ENCODE measurements at regions not wholly inside any gene's neighbourhood (a gene's known extent, or its start where the extent isn't known, plus 50 kb on each side); places are given as distances from the start of the nearest gene placed in this dataset.

GRCh38 chr5:88967633-88968585 lies 84.9 kb upstream of the MEF2C start:
- Mint-ChIP-seq H3K27me3 (ENCODE audit: low read depth in 3 of 3) (peaks cover 0 to 2% (median 2%) of the 10 kb centered on the region in 3 donors), H3K9me3 (peaks cover 0 to 3% (median 0%) of the 10 kb centered on the region in 6 donors), H3K4me1 (no peaks in the 10 kb centered on the region), H3K36me3 (no peaks in the 10 kb centered on the region), H3K27ac (no peak overlapping the region), H3K4me3 (no peak overlapping the region)
- DNase-seq, result no peak

GRCh38 chr5:88964831-88965230 lies 81.8 kb upstream of the MEF2C start:
- Mint-ChIP-seq H3K4me1 (no peaks in the 10 kb centered on the region), H3K9me3 (peaks cover 0 to 3% (median 0%) of the 10 kb centered on the region in 6 donors), H3K36me3 (no peaks in the 10 kb centered on the region), H3K4me3 (no peak overlapping the region), H3K27me3 (ENCODE audit: low read depth in 3 of 3) (peaks cover 0 to 2% (median 2%) of the 10 kb centered on the region in 3 donors), H3K27ac (no peak overlapping the region)
- DNase-seq, result no peak

GRCh38 chr5:88957013-88957412 lies 74.0 kb upstream of the MEF2C start:
- Mint-ChIP-seq H3K4me3 (no peak overlapping the region), H3K27me3 (ENCODE audit: low read depth in 3 of 3) (peaks cover 0 to 5% (median 2%) of the 10 kb centered on the region in 3 donors), H3K9me3 (peaks cover 0 to 5% (median 0%) of the 10 kb centered on the region in 6 donors), H3K4me1 (no peaks in the 10 kb centered on the region), H3K36me3 (no peaks in the 10 kb centered on the region), H3K27ac (no peak overlapping the region)
- DNase-seq, result no peak

GRCh38 chr5:88956416-88956815 lies 73.4 kb upstream of the MEF2C start:
- Mint-ChIP-seq H3K4me3 (no peak overlapping the region), H3K27ac (no peak overlapping the region), H3K4me1 (no peaks in the 10 kb centered on the region), H3K36me3 (no peaks in the 10 kb centered on the region), H3K27me3 (ENCODE audit: low read depth in 3 of 3) (peaks cover 0 to 5% (median 2%) of the 10 kb centered on the region in 3 donors), H3K9me3 (peaks cover 0 to 5% (median 0%) of the 10 kb centered on the region in 6 donors)
- no peak for DNase-seq

- DNase-seq, result no peak
- H3K9me3 Mint-ChIP-seq, result peaks cover 0 to 5% (median 0%) of the 10 kb centered on the region in 6 donors
- no peaks in the 10 kb centered on the region for H3K4me1 Mint-ChIP-seq
- H3K27ac Mint-ChIP-seq, result no peak overlapping the region
- H3K4me3 Mint-ChIP-seq, result no peak overlapping the region
- H3K27me3 Mint-ChIP-seq (ENCODE audit: low read depth in 3 of 3), result peaks cover 0 to 7% (median 2%) of the 10 kb centered on the region in 3 donors
- no peaks in the 10 kb centered on the region for H3K36me3 Mint-ChIP-seq
These were observed 72.4 kb upstream of the MEF2C start for GRCh38 chr5:88955403-88955802.

GRCh38 chr5:88954511-88954910 lies 71.5 kb upstream of the MEF2C start:
- H3K36me3 Mint-ChIP-seq, result no peaks in the 10 kb centered on the region
- peaks cover 0 to 5% (median 0%) of the 10 kb centered on the region in 6 donors for H3K9me3 Mint-ChIP-seq
- H3K27ac Mint-ChIP-seq, result no peak overlapping the region
- peaks cover 0 to 7% (median 1%) of the 10 kb centered on the region in 3 donors for H3K27me3 Mint-ChIP-seq (ENCODE audit: low read depth in 3 of 3)
- no peaks in the 10 kb centered on the region for H3K4me1 Mint-ChIP-seq
- no peak overlapping the region for H3K4me3 Mint-ChIP-seq
- no peak for DNase-seq

- Mint-ChIP-seq H3K4me3 (no peak overlapping the region), H3K27me3 (ENCODE audit: low read depth in 3 of 3) (peaks cover 0 to 6% (median 0%) of the 10 kb centered on the region in 3 donors), H3K9me3 (peaks cover 0 to 5% (median 0%) of the 10 kb centered on the region in 6 donors), H3K4me1 (no peaks in the 10 kb centered on the region), H3K27ac (no peak overlapping the region), H3K36me3 (no peaks in the 10 kb centered on the region)
- no peak for DNase-seq
These were observed 70.1 kb upstream of the MEF2C start for GRCh38 chr5:88952996-88953643.

GRCh38 chr5:88952344-88952743 lies 69.4 kb upstream of the MEF2C start:
- Mint-ChIP-seq H3K36me3 (no peaks in the 10 kb centered on the region), H3K9me3 (peaks cover 0 to 5% (median 0%) of the 10 kb centered on the region in 6 donors), H3K4me3 (no peak overlapping the region), H3K27ac (no peak overlapping the region), H3K27me3 (ENCODE audit: low read depth in 3 of 3) (peaks cover 0 to 4% (median 0%) of the 10 kb centered on the region in 3 donors), H3K4me1 (no peaks in the 10 kb centered on the region)
- DNase-seq, result no peak

GRCh38 chr5:88951457-88951856 lies 68.5 kb upstream of the MEF2C start:
- H3K9me3 Mint-ChIP-seq, result peaks cover 0 to 5% (median 0%) of the 10 kb centered on the region in 6 donors
- no peak for DNase-seq
- no peaks in the 10 kb centered on the region for H3K36me3 Mint-ChIP-seq
- peaks cover 0 to 4% (median 0%) of the 10 kb centered on the region in 3 donors for H3K27me3 Mint-ChIP-seq (ENCODE audit: low read depth in 3 of 3)
- H3K4me1 Mint-ChIP-seq, result no peaks in the 10 kb centered on the region
- no peak overlapping the region for H3K4me3 Mint-ChIP-seq
- no peak overlapping the region for H3K27ac Mint-ChIP-seq

- peaks cover 0 to 2% (median 0%) of the 10 kb centered on the region in 3 donors for H3K27me3 Mint-ChIP-seq (ENCODE audit: low read depth in 3 of 3)
- no peaks in the 10 kb centered on the region for H3K36me3 Mint-ChIP-seq
- no peak overlapping the region for H3K4me3 Mint-ChIP-seq
- H3K4me1 Mint-ChIP-seq, result no peaks in the 10 kb centered on the region
- H3K27ac Mint-ChIP-seq, result no peak overlapping the region
- DNase-seq, result no peak
- H3K9me3 Mint-ChIP-seq, result peaks cover 0 to 5% (median 0%) of the 10 kb centered on the region in 6 donors
These were observed 66.0 kb upstream of the MEF2C start for GRCh38 chr5:88948746-88949600.

- H3K36me3 Mint-ChIP-seq, result no peaks in the 10 kb centered on the region
- H3K4me1 Mint-ChIP-seq, result peaks cover 2 to 4% of the 10 kb centered on the region in 2 donors
- H3K4me3 Mint-ChIP-seq, result no peak overlapping the region
- no peak for DNase-seq
- H3K27ac Mint-ChIP-seq, result no peak overlapping the region
- H3K9me3 Mint-ChIP-seq, result no peaks in the 10 kb centered on the region
- no peaks in the 10 kb centered on the region for H3K27me3 Mint-ChIP-seq (ENCODE audit: low read depth in 3 of 3)
These were observed 62.0 kb upstream of the MEF2C start for GRCh38 chr5:88944751-88945531.

- Mint-ChIP-seq H3K4me3 (no peak overlapping the region), H3K36me3 (no peaks in the 10 kb centered on the region), H3K27ac (no peak overlapping the region), H3K9me3 (no peaks in the 10 kb centered on the region), H3K27me3 (ENCODE audit: low read depth in 3 of 3) (peaks cover 0 to 3% (median 1%) of the 10 kb centered on the region in 3 donors), H3K4me1 (peaks cover 2 to 4% of the 10 kb centered on the region in 2 donors)
- DNase-seq, result no peak
These were observed 58.6 kb upstream of the MEF2C start for GRCh38 chr5:88941581-88941980.

- H3K27ac Mint-ChIP-seq, result no peak overlapping the region
- DNase-seq, result no peak
- peaks cover 0 to 3% (median 1%) of the 10 kb centered on the region in 3 donors for H3K27me3 Mint-ChIP-seq (ENCODE audit: low read depth in 3 of 3)
- peaks cover 2 to 4% of the 10 kb centered on the region in 2 donors for H3K4me1 Mint-ChIP-seq
- H3K9me3 Mint-ChIP-seq, result no peaks in the 10 kb centered on the region
- H3K4me3 Mint-ChIP-seq, result no peak overlapping the region
- no peaks in the 10 kb centered on the region for H3K36me3 Mint-ChIP-seq
These were observed 57.7 kb upstream of the MEF2C start for GRCh38 chr5:88940713-88941112.

Measured in immature natural killer cell (primary cell).